Smooth muscle cell (in vitro differentiated cells): ENCODE measurements at regions not wholly inside any gene's neighbourhood (a gene's known extent, or its start where the extent isn't known, plus 50 kb on each side); places are given as distances from the start of the nearest gene placed in this dataset.

Experiments used
- DNase-seq: peaks from one replicate; lab custom pipeline; 2025; ENCODE audit not compliant: unreplicated experiment; lab: John Stamatoyannopoulos, UW
- H2AFZ ChIP-seq: fragments of 200-600 bp; sonication (generic); 2 replicates; pipeline ENCODE4 v1.6.0; 2016; ENCODE audit warnings: antibody characterized with exemption, low read depth, mild to moderate bottlenecking
- H3F3A ChIP-seq: fragments of 200-600 bp; sonication (generic); 2 replicates; pipeline ENCODE4 v1.6.0; 2017; ENCODE audit warnings: antibody characterized with exemption, low read depth
- H3K27ac ChIP-seq: fragments of 200-600 bp; sonication (generic); 2 replicates; pipeline ENCODE4 v1.5.1; 2016; ENCODE audit warnings: low read depth, mild to moderate bottlenecking
- H3K27me3 ChIP-seq: fragments of 200-600 bp; sonication (generic); 2 replicates; pipeline ENCODE4 v1.6.1; 2016; ENCODE audit warnings: low read depth, mild to moderate bottlenecking
- H3K36me3 ChIP-seq: fragments of 200-600 bp; sonication (generic); 2 replicates; pipeline ENCODE4 v1.5.1; 2016; ENCODE audit warnings: low read depth
- H3K4me1 ChIP-seq: fragments of 200-600 bp; sonication (generic); 2 replicates; pipeline ENCODE4 v1.5.1; 2016; ENCODE audit warnings: low read depth
- H3K4me2 ChIP-seq: fragments of 200-600 bp; sonication (generic); 2 replicates; pipeline ENCODE4 v1.6.0; 2016; ENCODE audit warnings: mild to moderate bottlenecking
- H3K4me3 ChIP-seq: fragments of 200-600 bp; sonication (generic); 2 replicates; pipeline ENCODE4 v1.5.1; 2016; ENCODE audit warnings: mild to moderate bottlenecking
- H3K79me2 ChIP-seq: fragments of 200-600 bp; sonication (generic); 2 replicates; pipeline ENCODE4 v1.6.0; 2016; ENCODE audit warnings: low read depth, mild to moderate bottlenecking
- H3K9ac ChIP-seq: fragments of 200-600 bp; sonication (generic); 2 replicates; pipeline ENCODE4 v1.6.0; 2016; ENCODE audit warnings: low read depth
- H3K9me3 ChIP-seq: fragments of 200-600 bp; sonication (generic); replicated peaks from 2 replicates; pipeline ENCODE4 v1.5.1; 2016; ENCODE audit warnings: low read depth
- H4K20me1 ChIP-seq: fragments of 200-600 bp; sonication (generic); 2 replicates; pipeline ENCODE4 v1.6.0; 2016; ENCODE audit warnings: low read depth
- CTCF ChIP-seq: fragments of 200-600 bp; sonication (generic); IDR thresholded peaks from 2 replicates; pipeline ENCODE4 v1.5.1; 2017; ENCODE audit warnings: borderline replicate concordance, mild to moderate bottlenecking, antibody characterized with exemption; ENCODE audit not compliant: insufficient read depth, poor library complexity, severe bottlenecking
- WGBS: methylation state at CpG from one replicate; pipeline ENCODE4 v1.1.7; 2016; ENCODE audit warnings: low lambda C conversion rate; 5-methylcytosine and 5-hydroxymethylcytosine counted together

- H3K27me3 ChIP-seq, result no peaks in the 10 kb centered on the region
- no peak overlapping the region for H3K9ac ChIP-seq
- no peaks in the 10 kb centered on the region for H3F3A ChIP-seq
- H3K4me3 ChIP-seq, result no peak overlapping the region
- H3K4me2 ChIP-seq, result peak overlapping the region; percentile 39
- H2AFZ ChIP-seq, result peak overlapping the region; percentile 27
- H3K27ac ChIP-seq, result no peak overlapping the region
- TF ChIP-seq CTCF, result no peak
- H3K4me1 ChIP-seq, result no peaks in the 10 kb centered on the region
- H3K36me3 ChIP-seq, result no peaks in the 10 kb centered on the region
- 37% methylated on average over 6 of the region's 6 CpGs for WGBS
- H3K79me2 ChIP-seq, result no peaks in the 10 kb centered on the region
- no peaks in the 10 kb centered on the region for H4K20me1 ChIP-seq
- no peak for DNase-seq
- no peaks in the 10 kb centered on the region for H3K9me3 ChIP-seq
These were observed 286.4 kb downstream of the PRDM5 start for GRCh38 chr4:120636120-120636630.

GRCh38 chr4:120633810-120634209 lies 288.7 kb downstream of the PRDM5 start:
- H3K36me3 ChIP-seq, result no peaks in the 10 kb centered on the region
- H3K9me3 ChIP-seq, result no peaks in the 10 kb centered on the region
- no peak overlapping the region for H3K9ac ChIP-seq
- H3K27me3 ChIP-seq, result no peaks in the 10 kb centered on the region
- H3K4me3 ChIP-seq, result no peak overlapping the region
- no peaks in the 10 kb centered on the region for H3F3A ChIP-seq
- TF ChIP-seq CTCF, result no peak
- H3K4me1 ChIP-seq, result no peaks in the 10 kb centered on the region
- H2AFZ ChIP-seq, result no peak overlapping the region
- no peak overlapping the region for H3K4me2 ChIP-seq
- DNase-seq, result no peak
- H3K79me2 ChIP-seq, result no peaks in the 10 kb centered on the region
- H4K20me1 ChIP-seq, result no peaks in the 10 kb centered on the region
- no peak overlapping the region for H3K27ac ChIP-seq

- TF ChIP-seq CTCF, result no peak
- H3K79me2 ChIP-seq, result no peaks in the 10 kb centered on the region
- no peaks in the 10 kb centered on the region for H3K9me3 ChIP-seq
- no peak overlapping the region for H2AFZ ChIP-seq
- H3F3A ChIP-seq, result no peaks in the 10 kb centered on the region
- WGBS, result 96% methylated on average over 1 of the region's 1 CpG
- no peaks in the 10 kb centered on the region for H3K36me3 ChIP-seq
- DNase-seq, result no peak
- H3K4me1 ChIP-seq, result no peaks in the 10 kb centered on the region
- no peak overlapping the region for H3K4me3 ChIP-seq
- no peaks in the 10 kb centered on the region for H3K27me3 ChIP-seq
- H4K20me1 ChIP-seq, result no peaks in the 10 kb centered on the region
- H3K4me2 ChIP-seq, result no peak overlapping the region
- H3K9ac ChIP-seq, result no peak overlapping the region
- no peak overlapping the region for H3K27ac ChIP-seq
These were observed 292.1 kb downstream of the PRDM5 start for GRCh38 chr4:120630427-120630826.

- no peaks in the 10 kb centered on the region for H3K9me3 ChIP-seq
- no peaks in the 10 kb centered on the region for H3K36me3 ChIP-seq
- no peak overlapping the region for H3K27ac ChIP-seq
- no peak for TF ChIP-seq CTCF
- H3F3A ChIP-seq, result no peaks in the 10 kb centered on the region
- no peak overlapping the region for H3K4me2 ChIP-seq
- H4K20me1 ChIP-seq, result no peaks in the 10 kb centered on the region
- WGBS, result 77% methylated on average over 3 of the region's 3 CpGs
- H2AFZ ChIP-seq, result no peak overlapping the region
- no peak overlapping the region for H3K4me3 ChIP-seq
- no peaks in the 10 kb centered on the region for H3K79me2 ChIP-seq
- no peaks in the 10 kb centered on the region for H3K4me1 ChIP-seq
- DNase-seq, result no peak
- H3K9ac ChIP-seq, result no peak overlapping the region
- no peaks in the 10 kb centered on the region for H3K27me3 ChIP-seq
These were observed 292.9 kb downstream of the PRDM5 start for GRCh38 chr4:120629546-120630108.
